Endothelial cell of umbilical vein (primary cell): ENCODE measurements at regions not wholly inside any gene's neighbourhood (a gene's known extent, or its start where the extent isn't known, plus 50 kb on each side); places are given as distances from the start of the nearest gene placed in this dataset.

Experiments
- BruUV-seq: library from RNA; stranded (reverse); fragments of 400-500 nt; replicated peaks from 2 replicates; lab custom pipeline; 2021; lab: Mats Ljungman, UMichigan
- CTCF ChIA-PET: fragments of 300-600, 350-600 bp; sonication (Branson Sonifier 250); formaldehyde crosslinking; loops from one replicate; lab custom pipeline; 2021; ENCODE audit warnings: antibody characterized with exemption, inconsistent platforms; lab: Charles Lee
- POLR2A ChIA-PET: fragments of 300-600, 350-600 bp; sonication (Branson Sonifier 250); formaldehyde crosslinking; loops from one replicate; lab custom pipeline; 2021; ENCODE audit warnings: antibody characterized with exemption, inconsistent platforms; lab: Charles Lee
- DNase-seq: peaks from one replicate; pipeline ENCODE4 v3.0.0-alpha.2; 2011; ENCODE audit warnings: low read depth, low spot score
- FAIRE-seq: peaks from 2 replicates; lab custom pipeline; 2011; peaks lifted over from hg19 to GRCh38; lab: Jason Lieb, UNC
- H2AFZ ChIP-seq: 2 replicates; pipeline ENCODE4 v1.6.0; 2012; ENCODE audit warnings: low read depth, low read length, control low read depth, inconsistent platforms
- H3K27ac ChIP-seq: 2 replicates; pipeline ENCODE4 v1.5.1; 2011; ENCODE audit warnings: low read depth, mild to moderate bottlenecking, control low read depth, low read length, moderate library complexity; ENCODE audit not compliant: insufficient read depth
- H3K27me3 ChIP-seq, 2 experiments: 2 replicates each; pipeline versions ENCODE4 v1.6.0 to v1.6.1; 2011; ENCODE audit warnings: low read length in 2 of 2, mixed read lengths in 1 of 2; ENCODE audit not compliant: control insufficient read depth in 2 of 2, insufficient read depth in 2 of 2
- H3K36me3 ChIP-seq, 2 experiments: 2 replicates in 1 of 2; 3 replicates in 1 of 2; pipeline ENCODE4 v1.5.1; 2011; ENCODE audit warnings: low read length in 2 of 2, mild to moderate bottlenecking in 1 of 2, moderate library complexity in 1 of 2; ENCODE audit not compliant: control insufficient read depth in 2 of 2, insufficient read depth in 2 of 2; ENCODE audit errors: extremely low read depth in 1 of 2
- H3K4me1 ChIP-seq: 3 replicates; pipeline ENCODE4 v1.5.1; 2011; ENCODE audit warnings: mild to moderate bottlenecking, low read length; ENCODE audit not compliant: control insufficient read depth, insufficient read depth; ENCODE audit errors: extremely low read depth
- H3K4me2 ChIP-seq: 2 replicates; pipeline ENCODE4 v1.6.1; 2011; ENCODE audit warnings: low read length, control low read depth, mixed read lengths; ENCODE audit not compliant: insufficient read depth
- H3K4me3 ChIP-seq, 3 experiments: fragments of 200-600 bp in 1 of 3; sonication (generic), shearing (Covaris generic) in 1 of 3; replicated peaks in 1 of 3; 2 replicates each; pipeline ENCODE4 v1.5.1; 2011 to 2016; ENCODE audit warnings: control low read depth in 3 of 3, low read length in 3 of 3, mild to moderate bottlenecking in 2 of 3, inconsistent platforms in 1 of 3, low read depth in 1 of 3, moderate library complexity in 1 of 3; ENCODE audit not compliant: insufficient read depth in 1 of 3
- H3K79me2 ChIP-seq: 2 replicates; pipeline ENCODE4 v1.6.0; 2012; ENCODE audit warnings: low read length, inconsistent platforms; ENCODE audit not compliant: control insufficient read depth, insufficient read depth
- H3K9ac ChIP-seq: replicated peaks from 2 replicates; pipeline ENCODE3; 2011; ENCODE audit warnings: low read length, control low read depth; ENCODE audit not compliant: insufficient read depth; ENCODE audit errors: extremely low read depth
- H3K9me1 ChIP-seq: replicated peaks from 3 replicates; pipeline ENCODE4 v1.6.0; 2011; ENCODE audit warnings: mild to moderate bottlenecking, low read length; ENCODE audit not compliant: control insufficient read depth, insufficient read depth; ENCODE audit errors: extremely low read depth
- H3K9me3 ChIP-seq: replicated peaks from 2 replicates; pipeline ENCODE4 v1.5.1; 2012; ENCODE audit warnings: low read length, inconsistent platforms; ENCODE audit not compliant: control insufficient read depth, insufficient read depth
- H4K20me1 ChIP-seq: replicated peaks from 2 replicates; pipeline ENCODE3; 2011; ENCODE audit warnings: mild to moderate bottlenecking, low read length; ENCODE audit not compliant: control insufficient read depth, insufficient read depth; ENCODE audit errors: extremely low read depth
- CTCF ChIP-seq, 2 donors: IDR thresholded peaks; 1 replicate in 1 of 2; 2 replicates in 1 of 2; pipeline ENCODE4 v1.5.1; 2011; ENCODE audit warnings: low read length in 2 of 2, mild to moderate bottlenecking in 2 of 2, moderate library complexity in 2 of 2, control low read depth in 1 of 2, inconsistent platforms in 1 of 2, low read depth in 1 of 2; ENCODE audit not compliant: insufficient read depth in 1 of 2; ENCODE audit errors: extremely low read depth in 1 of 2
- EZH2 ChIP-seq: IDR thresholded peaks from 2 replicates; pipeline ENCODE4 v1.6.1; 2012; ENCODE audit warnings: borderline replicate concordance, low read depth, mild to moderate bottlenecking, moderate library complexity, low read length, inconsistent platforms; ENCODE audit not compliant: severe bottlenecking
- FOS ChIP-seq: IDR thresholded peaks from 2 replicates; pipeline ENCODE4 v1.6.1; 2011; ENCODE audit warnings: mild to moderate bottlenecking, low read length, moderate library complexity, borderline replicate concordance; ENCODE audit not compliant: insufficient read depth
- GATA2 ChIP-seq: IDR thresholded peaks from 2 replicates; pipeline ENCODE4 v1.7.0; 2011; ENCODE audit warnings: low read depth, mild to moderate bottlenecking, moderate library complexity, mixed read lengths, low read length; ENCODE audit not compliant: insufficient read length, insufficient read depth
- JUN ChIP-seq: IDR thresholded peaks from 2 replicates; pipeline ENCODE4 v1.6.1; 2011; ENCODE audit warnings: borderline replicate concordance, low read depth; ENCODE audit not compliant: insufficient read length, insufficient read depth
- MAX ChIP-seq: IDR thresholded peaks from 2 replicates; pipeline ENCODE4 v1.6.1; 2011; ENCODE audit not compliant: insufficient read depth, insufficient read length
- MYC ChIP-seq: IDR thresholded peaks from one replicate; pipeline ENCODE4 v1.6.1; 2011; ENCODE audit warnings: mild to moderate bottlenecking, low read depth, low read length
- POLR2A ChIP-seq: IDR thresholded peaks from 2 replicates; pipeline ENCODE4 v1.6.1; 2012; ENCODE audit warnings: low read depth, mild to moderate bottlenecking, control low read depth, low read length
- POLR2AphosphoS5 ChIP-seq: IDR thresholded peaks from 2 replicates; pipeline ENCODE4 v1.6.1; 2012; ENCODE audit warnings: low read depth, mild to moderate bottlenecking, control low read depth, low read length, moderate library complexity; ENCODE audit not compliant: insufficient read depth
- dilution Hi-C: fragments of 300-500 bp; cut with MboI; formaldehyde crosslinking; loops from one replicate; pipeline ENCODE4 v1.15.0; 2019; ENCODE audit warnings: low sequenced_read_pairs; ENCODE audit not compliant: extremely low pct_ligation_motif_present
- intact Hi-C: fragments of 100-400 bp; cut with micrococcal nuclease; formaldehyde crosslinking; loops from one replicate; pipeline ENCODE4 v1.10.0; 2022

GRCh38 chr4:56226579-56226978, 160.7 kb downstream of the AASDH start:
- Histone ChIP-seq H3K4me2 (no peak overlapping the region), H3K4me3 (no peak overlapping the region), H3K36me3 (no peaks in the 10 kb centered on the region), H3K27ac (no peak overlapping the region), H3K79me2 (no peaks in the 10 kb centered on the region), H3K9me1 (no peaks in the 10 kb centered on the region), H3K27me3 (peaks cover 0 to 5% of the 10 kb centered on the region in 2 experiments), H3K9me3 (no peaks in the 10 kb centered on the region), H3K4me1 (no peaks in the 10 kb centered on the region), H3K9ac (no peak overlapping the region), H4K20me1 (no peaks in the 10 kb centered on the region), H2AFZ (no peak overlapping the region)
- FAIRE-seq = no peak
- TF ChIP-seq POLR2AphosphoS5 (no peak), EZH2 (no peak), MYC (no peak), MAX (no peak), CTCF (IDR thresholded peaks at IDR 0.05; ENCODE audit: extremely low read depth in 1 of 2, insufficient read depth in 1 of 2, low read depth in 1 of 2, low read length in 2 of 2) (no peak), GATA2 (no peak), POLR2A (no peak), FOS (no peak), JUN (no peak)
- DNase-seq = no peak
- dilution Hi-C loops (no loop called here), intact Hi-C loops (no loop called here)
- CTCF ChIA-PET = no interaction called here
- POLR2A ChIA-PET = no interaction called here
- BruUV-seq = no TSS peak
